Colonic mucosa (tissue), 4 donors: ENCODE measurements at regions not wholly inside any gene's neighbourhood (a gene's known extent, or its start where the extent isn't known, plus 50 kb on each side); places are given as distances from the start of the nearest gene placed in this dataset.

Experiments used
- DNase-seq: peaks from one replicate; pipeline ENCODE4 v3.0.0-alpha.2; 2020
- H3K27ac ChIP-seq: fragments of 200-600 bp; one replicate; pipeline ENCODE4 v1.8.0; 2021
- H3K27me3 ChIP-seq: fragments of 200-600 bp; one replicate; pipeline ENCODE4 v1.8.0; 2021
- H3K36me3 ChIP-seq: fragments of 200-600 bp; one replicate; pipeline ENCODE4 v1.8.0; 2021
- H3K4me1 ChIP-seq: fragments of 200-600 bp; one replicate; pipeline ENCODE4 v1.8.0; 2021; ENCODE audit warnings: mild to moderate bottlenecking
- H3K4me3 ChIP-seq: fragments of 200-600 bp; one replicate; pipeline ENCODE4 v1.8.0; 2021
- H3K9ac ChIP-seq, 2 donors: one replicate each; pipeline ENCODE4 v1.7.0; 2013; ENCODE audit warnings: control low read depth in 2 of 2, low read depth in 2 of 2, low read length in 2 of 2
- H3K9me3 ChIP-seq: fragments of 200-600 bp; one replicate; pipeline ENCODE4 v1.8.0; 2021
- CTCF ChIP-seq: fragments of 200-600 bp; IDR thresholded peaks from one replicate; pipeline ENCODE4 v1.8.0; 2022; ENCODE audit warnings: antibody characterized with exemption, mild to moderate bottlenecking
- intact Hi-C: fragments of 100-400 bp; cut with DNase I; formaldehyde crosslinking; loops from one replicate; pipeline ENCODE4 v1.14.1; 2022
- donor health status: healthy.
- donor health status: DM: no; HTN: no; CAD: no.
- donor health status: DM: no; HTN: no; CAD: no.

- Histone ChIP-seq H3K27me3 (no peaks in the 10 kb centered on the region), H3K9ac (no peak overlapping the region), H3K27ac (no peak overlapping the region), H3K9me3 (no peaks in the 10 kb centered on the region), H3K4me3 (no peak overlapping the region), H3K36me3 (no peaks in the 10 kb centered on the region), H3K4me1 (no peaks in the 10 kb centered on the region)
- DNase-seq, result no peak
- intact Hi-C loops, result no loop called here
- no peak for TF ChIP-seq CTCF
Observed at GRCh38 chr16:79466111-79466510, 134.4 kb downstream of the MAF start.

DNA sequence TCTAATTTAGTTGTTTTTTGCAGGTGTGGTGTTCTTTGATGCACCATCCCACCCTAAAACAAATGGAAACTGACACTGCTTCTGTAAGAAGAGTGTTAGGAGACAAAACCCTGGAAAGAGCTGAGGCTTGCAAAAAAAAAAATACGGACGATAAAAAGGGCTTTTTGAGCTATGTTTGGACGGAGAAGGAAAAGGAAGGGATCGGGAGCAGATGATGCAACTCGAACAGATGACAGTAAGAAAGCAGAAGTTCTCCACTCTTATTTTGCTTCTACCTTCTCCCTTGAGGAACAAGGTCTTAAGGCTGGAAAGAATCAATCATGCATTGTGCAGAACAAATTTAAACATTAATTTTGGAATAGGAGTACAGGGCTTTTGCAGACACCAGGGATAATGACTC is 136.7 kb downstream of the MAF start:
- no peak overlapping the region for H3K27ac ChIP-seq
- no peak overlapping the region for H3K4me3 ChIP-seq
- intact Hi-C loops, result no loop called here
- no peaks in the 10 kb centered on the region for H3K27me3 ChIP-seq
- H3K9ac ChIP-seq, result no peak overlapping the region
- no peaks in the 10 kb centered on the region for H3K36me3 ChIP-seq
- no peak for TF ChIP-seq CTCF
- H3K9me3 ChIP-seq, result no peaks in the 10 kb centered on the region
- no peak for DNase-seq
- H3K4me1 ChIP-seq, result no peaks in the 10 kb centered on the region

DNA sequence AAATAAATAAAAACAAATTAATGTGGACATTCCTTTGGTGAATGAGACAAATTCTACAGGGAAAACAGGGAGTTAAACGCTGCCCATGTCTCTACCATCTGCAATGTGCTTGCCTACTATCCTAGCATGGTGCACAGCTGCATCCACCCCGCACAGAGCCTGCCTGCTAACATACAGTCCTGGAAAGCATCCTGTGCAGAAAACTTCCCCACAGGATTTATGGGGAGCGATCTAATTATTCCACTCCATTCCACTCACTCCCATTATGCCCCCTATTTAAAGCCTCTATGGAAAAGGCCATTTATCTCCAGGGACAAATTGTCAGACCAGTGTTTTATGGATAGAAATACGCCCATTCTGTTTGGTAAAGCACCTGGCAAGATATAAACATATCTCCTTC is 144.5 kb downstream of the MAF start:
- Histone ChIP-seq H3K36me3 (no peaks in the 10 kb centered on the region), H3K27me3 (no peaks in the 10 kb centered on the region), H3K9ac (no peak overlapping the region), H3K9me3 (no peaks in the 10 kb centered on the region), H3K27ac (no peak overlapping the region), H3K4me1 (no peaks in the 10 kb centered on the region), H3K4me3 (no peak overlapping the region)
- intact Hi-C loops, result no loop called here
- TF ChIP-seq CTCF, result no peak
- DNase-seq, result no peak

GRCh38 chr16:79452671-79453070 is 147.9 kb downstream of the MAF start:
- H3K36me3 ChIP-seq, result no peaks in the 10 kb centered on the region
- DNase-seq, result no peak
- H3K9me3 ChIP-seq, result no peaks in the 10 kb centered on the region
- no peaks in the 10 kb centered on the region for H3K4me1 ChIP-seq
- intact Hi-C loops, result no loop called here
- no peaks in the 10 kb centered on the region for H3K27me3 ChIP-seq
- no peak for TF ChIP-seq CTCF
- H3K4me3 ChIP-seq, result no peak overlapping the region
- H3K27ac ChIP-seq, result no peak overlapping the region
- H3K9ac ChIP-seq, result no peak overlapping the region

- Histone ChIP-seq H3K27me3 (no peaks in the 10 kb centered on the region), H3K9ac (no peak overlapping the region), H3K9me3 (no peaks in the 10 kb centered on the region), H3K36me3 (no peaks in the 10 kb centered on the region), H3K4me1 (no peaks in the 10 kb centered on the region), H3K27ac (no peak overlapping the region), H3K4me3 (no peak overlapping the region)
- intact Hi-C loops, result no loop called here
- no peak for TF ChIP-seq CTCF
- DNase-seq, result no peak
Observed at GRCh38 chr16:79451196-79451816, 149.2 kb downstream of the MAF start.
